ENCODE measurements at regions not wholly inside any gene's neighbourhood (a gene's known extent, or its start where the extent isn't known, plus 50 kb on each side); places are given as distances from the start of the nearest gene placed in this dataset.

- TF ChIP-seq JUN (IDR thresholded peaks at IDR 0.05) (no peak), GATA3 (IDR thresholded peaks at IDR 0.05; ENCODE audit: borderline replicate concordance) (no peak), REST (IDR thresholded peaks at IDR 0.05) (no peak), NPAS2 (CRISPR knock-in tag; IDR thresholded peaks at IDR 0.05; ENCODE audit: borderline replicate concordance) (no peak), RAD21 (conservative IDR thresholded peaks at IDR 0.05 in 1 of 2, IDR thresholded peaks at IDR 0.05 in 1 of 2) (no peak), JUNB (IDR thresholded peaks at IDR 0.05) (no peak), BHLHE40 (IDR thresholded peaks at IDR 0.05; ENCODE audit: low read depth, low read length) (no peak), POLR2AphosphoS2 (conservative IDR thresholded peaks at IDR 0.05; ENCODE audit: low read length) (no peak)
Measured at GRCh38 chr10:118978998-118979350, 50.5 kb upstream of the NANOS1 start.
